ENCODE measurements at regions not wholly inside any gene's neighbourhood (a gene's known extent, or its start where the extent isn't known, plus 50 kb on each side); places are given as distances from the start of the nearest gene placed in this dataset.

- TF ChIP-seq, protein P1, sequence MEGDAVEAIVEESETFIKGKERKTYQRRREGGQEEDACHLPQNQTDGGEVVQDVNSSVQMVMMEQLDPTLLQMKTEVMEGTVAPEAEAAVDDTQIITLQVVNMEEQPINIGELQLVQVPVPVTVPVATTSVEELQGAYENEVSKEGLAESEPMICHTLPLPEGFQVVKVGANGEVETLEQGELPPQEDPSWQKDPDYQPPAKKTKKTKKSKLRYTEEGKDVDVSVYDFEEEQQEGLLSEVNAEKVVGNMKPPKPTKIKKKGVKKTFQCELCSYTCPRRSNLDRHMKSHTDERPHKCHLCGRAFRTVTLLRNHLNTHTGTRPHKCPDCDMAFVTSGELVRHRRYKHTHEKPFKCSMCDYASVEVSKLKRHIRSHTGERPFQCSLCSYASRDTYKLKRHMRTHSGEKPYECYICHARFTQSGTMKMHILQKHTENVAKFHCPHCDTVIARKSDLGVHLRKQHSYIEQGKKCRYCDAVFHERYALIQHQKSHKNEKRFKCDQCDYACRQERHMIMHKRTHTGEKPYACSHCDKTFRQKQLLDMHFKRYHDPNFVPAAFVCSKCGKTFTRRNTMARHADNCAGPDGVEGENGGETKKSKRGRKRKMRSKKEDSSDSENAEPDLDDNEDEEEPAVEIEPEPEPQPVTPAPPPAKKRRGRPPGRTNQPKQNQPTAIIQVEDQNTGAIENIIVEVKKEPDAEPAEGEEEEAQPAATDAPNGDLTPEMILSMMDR (IDR thresholded peaks at IDR 0.05; ENCODE audit: low read depth, low read length), result no peak
- no peak for TF ChIP-seq EZH2phosphoT487 (IDR thresholded peaks at IDR 0.05; ENCODE audit: low read depth)
Measured at GRCh38 chr5:103886826-103887225, 324.2 kb upstream of the NUDT12 start.
